DOHH2 (cell line): ENCODE measurements at regions not wholly inside any gene's neighbourhood (a gene's known extent, or its start where the extent isn't known, plus 50 kb on each side); places are given as distances from the start of the nearest gene placed in this dataset.
"Not testable (repeated sequence)": the region's sequence is repeated elsewhere in the genome, so short reads cannot be mapped to it uniquely, and the experiment has no call there.

ENCODE experiments used
- H3F3A ChIP-seq: fragments of 200-600 bp; sonication (generic), shearing (Covaris generic); 2 replicates; pipeline ENCODE4 v1.6.0; 2016; ENCODE audit warnings: antibody characterized with exemption, mild to moderate bottlenecking; ENCODE audit not compliant: control insufficient read depth, insufficient read depth
- H3K27ac ChIP-seq: fragments of 200-600 bp; sonication (generic); 2 replicates; pipeline ENCODE4 v1.5.1; 2014; ENCODE audit warnings: low read depth, mild to moderate bottlenecking, low read length, moderate library complexity
- H3K27me3 ChIP-seq: fragments of 200-600 bp; sonication (generic); 2 replicates; pipeline ENCODE4 v1.6.1; 2014; ENCODE audit warnings: mild to moderate bottlenecking, low read length, mixed read lengths; ENCODE audit not compliant: control insufficient read depth
- H3K36me3 ChIP-seq: fragments of 200-600 bp; sonication (generic); 2 replicates; pipeline ENCODE4 v1.6.1; 2014; ENCODE audit warnings: mild to moderate bottlenecking, low read length, moderate library complexity, mixed read lengths; ENCODE audit not compliant: control insufficient read depth
- H3K4me1 ChIP-seq: fragments of 200-600 bp; sonication (generic); 2 replicates; pipeline ENCODE4 v1.6.1; 2014; ENCODE audit warnings: mild to moderate bottlenecking, low read length, mixed read lengths; ENCODE audit not compliant: control insufficient read depth
- H3K4me2 ChIP-seq: fragments of 200-600 bp; sonication (generic); 2 replicates; pipeline ENCODE4 v1.6.0; 2014; ENCODE audit warnings: mild to moderate bottlenecking, low read length, moderate library complexity
- H3K4me3 ChIP-seq: fragments of 200-600 bp; sonication (generic); 2 replicates; pipeline ENCODE4 v1.5.1; 2014; ENCODE audit warnings: mild to moderate bottlenecking, low read length, mixed read lengths
- H3K79me2 ChIP-seq: fragments of 200-600 bp; sonication (generic); 2 replicates; pipeline ENCODE4 v1.6.1; 2014; ENCODE audit warnings: mild to moderate bottlenecking, low read length, mixed read lengths; ENCODE audit not compliant: control insufficient read depth
- H3K9me2 ChIP-seq: fragments of 200-600 bp; sonication (generic); replicated peaks from 2 replicates; pipeline ENCODE4 v1.6.1; 2014; ENCODE audit warnings: mild to moderate bottlenecking, low read length, mixed read lengths; ENCODE audit not compliant: control insufficient read depth
- H3K9me3 ChIP-seq: fragments of 200-600 bp; sonication (generic); 2 replicates; pipeline ENCODE4 v1.6.1; 2014; ENCODE audit warnings: antibody characterized with exemption, low read length, mixed read lengths; ENCODE audit not compliant: control insufficient read depth, insufficient read depth
- H4K20me1 ChIP-seq: fragments of 200-600 bp; sonication (generic); 2 replicates; pipeline ENCODE4 v1.6.0; 2014; ENCODE audit warnings: low read depth, mild to moderate bottlenecking, antibody characterized with exemption, low read length, moderate library complexity; ENCODE audit not compliant: control insufficient read depth, insufficient read depth
- CTCF ChIP-seq: fragments of 200-600 bp; sonication (generic); IDR thresholded peaks from one replicate; pipeline ENCODE4 v1.5.1; 2014; ENCODE audit warnings: antibody characterized with exemption, mild to moderate bottlenecking, low read depth, low read length; ENCODE audit not compliant: poor library complexity, severe bottlenecking
- EZH2phosphoT487 ChIP-seq: fragments of 200-600 bp; sonication (generic); IDR thresholded peaks from 2 replicates; pipeline ENCODE4 v1.6.1; 2017; ENCODE audit warnings: borderline replicate concordance, mild to moderate bottlenecking, antibody characterized with exemption, low read length, moderate library complexity, mixed read lengths

- no peaks in the 10 kb centered on the region for H3K27me3 ChIP-seq
- peaks cover 6% of the 10 kb centered on the region; the same call in 1 of the 2 replicates for H3K4me1 ChIP-seq
- H3K4me3 ChIP-seq = no peak overlapping the region
- TF ChIP-seq EZH2phosphoT487 (no peak), CTCF (no peak)
- no peaks in the 10 kb centered on the region for H3K9me2 ChIP-seq
- H3K79me2 ChIP-seq = no peaks in the 10 kb centered on the region
- no peaks in the 10 kb centered on the region for H3K36me3 ChIP-seq
- H3K9me3 ChIP-seq = peaks cover 24% of the 10 kb centered on the region; the same call in 1 of the 2 replicates
- H4K20me1 ChIP-seq = no peaks in the 10 kb centered on the region
- H3K27ac ChIP-seq = no peak overlapping the region
- H3K4me2 ChIP-seq = no peak overlapping the region
- H3F3A ChIP-seq = no peaks in the 10 kb centered on the region
Observed at GRCh38 chr12:70008944-70009343, 183.9 kb downstream of the MYRFL start.

GRCh38 chr12:70011353-70011752 lies 186.3 kb downstream of the MYRFL start:
- Histone ChIP-seq H3K4me1 (no peaks in the 10 kb centered on the region), H3K9me2 (no peaks in the 10 kb centered on the region), H3F3A (no peaks in the 10 kb centered on the region), H3K9me3 (peaks cover 23% of the 10 kb centered on the region; the same call in 1 of the 2 replicates), H3K79me2 (no peaks in the 10 kb centered on the region), H3K36me3 (no peaks in the 10 kb centered on the region), H4K20me1 (no peaks in the 10 kb centered on the region), H3K4me3 (no peak overlapping the region), H3K27me3 (no peaks in the 10 kb centered on the region), H3K4me2 (no peak overlapping the region), H3K27ac (no peak overlapping the region)
- TF ChIP-seq EZH2phosphoT487 (no peak), CTCF (no peak)

GRCh38 chr12:70013016-70013415 lies 188.0 kb downstream of the MYRFL start:
- H3K36me3 ChIP-seq, H3K27me3 ChIP-seq, H3K27ac ChIP-seq, H4K20me1 ChIP-seq, H3F3A ChIP-seq, H3K79me2 ChIP-seq, H3K4me1 ChIP-seq, H3K9me2 ChIP-seq, H3K4me3 ChIP-seq, H3K4me2 ChIP-seq: not testable (repeated sequence)
- H3K9me3 ChIP-seq = peaks cover 15% of the 10 kb centered on the region; the same call in 1 of the 2 replicates

- Histone ChIP-seq H3K4me2 (no peak overlapping the region), H4K20me1 (no peaks in the 10 kb centered on the region), H3F3A (no peaks in the 10 kb centered on the region), H3K79me2 (no peaks in the 10 kb centered on the region), H3K27me3 (no peaks in the 10 kb centered on the region), H3K9me2 (no peaks in the 10 kb centered on the region), H3K4me1 (peaks cover 3% of the 10 kb centered on the region), H3K9me3 (no peaks in the 10 kb centered on the region), H3K27ac (no peak overlapping the region), H3K36me3 (no peaks in the 10 kb centered on the region), H3K4me3 (no peak overlapping the region)
- no peak for TF ChIP-seq EZH2phosphoT487
- no peak for TF ChIP-seq CTCF
Observed at GRCh38 chr12:70028515-70028914, 203.5 kb downstream of the MYRFL start.
